Right lobe of liver (tissue), 6 donors: ENCODE measurements at regions not wholly inside any gene's neighbourhood (a gene's known extent, or its start where the extent isn't known, plus 50 kb on each side); places are given as distances from the start of the nearest gene placed in this dataset.

Experiments used
- ATAC-seq, 4 donors: fragments of 200-7000 bp; cut with Tn5 transposase; one replicate each; pipeline ENCODE4 v1.9.1; 2020; ENCODE audit warnings: mild to moderate bottlenecking in 4 of 4, moderate library complexity in 4 of 4
- DNase-seq, 3 donors: peaks; one replicate each; pipeline ENCODE4 v3.0.0-alpha.2; 2020
- H3K27ac ChIP-seq, 3 donors: fragments of 200-600 bp; one replicate each; pipeline ENCODE4 v1.8.0; 2022
- H3K27me3 ChIP-seq, 2 donors: fragments of 200-600 bp; one replicate each; pipeline ENCODE4 v1.8.0; 2022
- H3K36me3 ChIP-seq, 4 donors: fragments of 200-600 bp; sonication (generic) in 1 of 4; one replicate each; pipeline versions ENCODE4 v1.5.1 to v1.8.0; 2017 to 2022; ENCODE audit warnings: control low read depth in 1 of 4
- H3K4me1 ChIP-seq, 4 donors: fragments of 200-600 bp; sonication (generic) in 1 of 4; one replicate each; pipeline versions ENCODE4 v1.5.1 to v1.8.0; 2017 to 2022; ENCODE audit warnings: control low read depth in 1 of 4
- H3K4me3 ChIP-seq, 3 donors: fragments of 200-600 bp; one replicate each; pipeline ENCODE4 v1.8.0; 2022
- H3K9me3 ChIP-seq, 4 donors: fragments of 200-600 bp; sonication (generic) in 1 of 4; one replicate each; pipeline versions ENCODE4 v1.5.1 to v1.8.0; 2017 to 2022; ENCODE audit warnings: control low read depth in 1 of 4
- CTCF ChIP-seq, 4 donors: fragments of 200-600 bp in 3 of 4; fragments of 450-650 bp in 1 of 4; IDR thresholded peaks; one replicate each; pipeline versions ENCODE4 v1.5.1 to v1.8.0; 2016 to 2022; ENCODE audit warnings: antibody characterized with exemption in 4 of 4, mild to moderate bottlenecking in 2 of 4
- POLR2A ChIP-seq: fragments of 450-650 bp; IDR thresholded peaks from one replicate; pipeline ENCODE4 v1.6.1; 2017; ENCODE audit warnings: antibody characterized with exemption, mild to moderate bottlenecking
- WGBS: methylation state at CpG from one replicate; pipeline ENCODE4 v1.1.6; 2018; ENCODE audit warnings: low coverage, low lambda C conversion rate; ENCODE audit not compliant: insufficient coverage; ENCODE audit errors: missing lambda C conversion rate; 5-methylcytosine and 5-hydroxymethylcytosine counted together
- intact Hi-C, 2 donors: fragments of 100-400 bp; cut with DNase I; formaldehyde crosslinking; loops; one replicate each; pipeline versions ENCODE4 v1.11.2 to v1.14.1; 2022
- donor health status: DM: no; HTN: yes; CAD: no.
- donor health status: DM: no; HTN: no; CAD: no.
- donor health status: DM: no; HTN: no; CAD: no.
- donor health status: DM: no; HTN: yes; CAD: no.
- donor health status: DM: no; HTN: yes; CAD: no.

GRCh38 chr1:87666681-87667080 is 338.0 kb downstream of the LMO4 start:
- H3K4me3 ChIP-seq: no peak overlapping the region
- H3K36me3 ChIP-seq: no peaks in the 10 kb centered on the region
- H3K27me3 ChIP-seq: no peaks in the 10 kb centered on the region
- no peaks in the 10 kb centered on the region for H3K9me3 ChIP-seq
- no peak for ATAC-seq
- WGBS: 72% methylated on average over 2 of the region's 2 CpGs
- intact Hi-C loops: no loop called here
- TF ChIP-seq POLR2A (no peak), CTCF (IDR thresholded peaks at IDR 0.05) (no peak)
- DNase-seq: no peak
- no peak overlapping the region for H3K27ac ChIP-seq
- H3K4me1 ChIP-seq: no peaks in the 10 kb centered on the region

GRCh38 chr1:87669674-87670073 is 341.0 kb downstream of the LMO4 start:
- H3K27ac ChIP-seq: no peak overlapping the region
- no peaks in the 10 kb centered on the region for H3K4me1 ChIP-seq
- H3K27me3 ChIP-seq: no peaks in the 10 kb centered on the region
- H3K9me3 ChIP-seq: no peaks in the 10 kb centered on the region
- H3K4me3 ChIP-seq: no peak overlapping the region
- ATAC-seq (no peak), DNase-seq (no peak)
- TF ChIP-seq CTCF (IDR thresholded peaks at IDR 0.05): no peak
- no peak for TF ChIP-seq POLR2A
- intact Hi-C loops: no loop called here
- 33% methylated on average over 1 of the region's 1 CpG for WGBS
- no peaks in the 10 kb centered on the region for H3K36me3 ChIP-seq

GRCh38 chr1:87673309-87673708 is 344.6 kb downstream of the LMO4 start:
- Histone ChIP-seq H3K27me3 (no peaks in the 10 kb centered on the region), H3K4me1 (no peaks in the 10 kb centered on the region), H3K9me3 (no peaks in the 10 kb centered on the region), H3K4me3 (no peak overlapping the region), H3K27ac (no peak overlapping the region), H3K36me3 (no peaks in the 10 kb centered on the region)
- TF ChIP-seq POLR2A (no peak), CTCF (IDR thresholded peaks at IDR 0.05) (no peak)
- intact Hi-C loops: no loop called here
- DNase-seq (no peak), ATAC-seq (no peak)
- WGBS: 74% methylated on average over 5 of the region's 5 CpGs

- DNase-seq (no peak), ATAC-seq (no peak)
- H3K36me3 ChIP-seq: no peaks in the 10 kb centered on the region
- H3K9me3 ChIP-seq: no peaks in the 10 kb centered on the region
- H3K27ac ChIP-seq: no peak overlapping the region
- 58% methylated on average over 3 of the region's 3 CpGs for WGBS
- TF ChIP-seq POLR2A (no peak), CTCF (IDR thresholded peaks at IDR 0.05) (no peak)
- no peak overlapping the region for H3K4me3 ChIP-seq
- intact Hi-C loops: no loop called here
- H3K27me3 ChIP-seq: no peaks in the 10 kb centered on the region
- no peaks in the 10 kb centered on the region for H3K4me1 ChIP-seq
These were observed 345.1 kb downstream of the LMO4 start for GRCh38 chr1:87673748-87674147.

- ATAC-seq (no peak), DNase-seq (no peak)
- WGBS: 76% methylated on average over 3 of the region's 5 CpGs
- H3K9me3 ChIP-seq: no peaks in the 10 kb centered on the region
- no peaks in the 10 kb centered on the region for H3K27me3 ChIP-seq
- H3K4me3 ChIP-seq: no peak overlapping the region
- TF ChIP-seq CTCF (IDR thresholded peaks at IDR 0.05) (no peak), POLR2A (no peak)
- no peak overlapping the region for H3K27ac ChIP-seq
- intact Hi-C loops: no loop called here
- H3K36me3 ChIP-seq: no peaks in the 10 kb centered on the region
- no peaks in the 10 kb centered on the region for H3K4me1 ChIP-seq
These were observed 346.1 kb downstream of the LMO4 start for GRCh38 chr1:87674791-87675190.
